GM19468 (cell line): ENCODE measurements at regions not wholly inside any gene's neighbourhood (a gene's known extent, or its start where the extent isn't known, plus 50 kb on each side); places are given as distances from the start of the nearest gene placed in this dataset.
"Not testable (repeated sequence)": the region's sequence is repeated elsewhere in the genome, so short reads cannot be mapped to it uniquely, and the experiment has no call there.

ENCODE experiments used
- ATAC-seq: cut with Tn5 transposase; IDR thresholded peaks from one replicate; pipeline ENCODE4 v1.9.1; 2021; ENCODE audit warnings: mild to moderate bottlenecking, moderate library complexity, moderate number of reproducible peaks; ENCODE audit not compliant: unreplicated experiment; ENCODE audit errors: extremely low read depth

GRCh38 chr13:88648598-88649373 is 977.6 kb downstream of the SLITRK5 start:
- no peak for ATAC-seq

GRCh38 chr13:88649855-88650254 is 978.7 kb downstream of the SLITRK5 start:
- no peak for ATAC-seq

- ATAC-seq, result no peak
Observed at GRCh38 chr13:88651531-88651930, 980.4 kb downstream of the SLITRK5 start.

- no peak for ATAC-seq
Observed at GRCh38 chr13:88656751-88657150, 985.6 kb downstream of the SLITRK5 start.

- no peak for ATAC-seq
Observed at GRCh38 chr13:88670509-88670908, 999.3 kb downstream of the SLITRK5 start.

- no peak for ATAC-seq
Observed at GRCh38 chr13:88674841-88675240, 1003.7 kb downstream of the SLITRK5 start.

GRCh38 chr13:88675347-88675996 is 1004.3 kb downstream of the SLITRK5 start:
- no peak for ATAC-seq

GRCh38 chr13:88676016-88676415 is 1004.8 kb downstream of the SLITRK5 start:
- ATAC-seq, result no peak

- ATAC-seq, result no peak
Observed at GRCh38 chr13:88685459-88685858, 1014.3 kb downstream of the SLITRK5 start.

- no peak for ATAC-seq
Observed at GRCh38 chr13:88701551-88701950, 1030.4 kb downstream of the SLITRK5 start.

- no peak for ATAC-seq
Observed at GRCh38 chr13:88704600-88705275, 1033.6 kb downstream of the SLITRK5 start.

GRCh38 chr13:88707646-88708045 is 1036.5 kb downstream of the SLITRK5 start:
- no peak for ATAC-seq

GRCh38 chr13:88717946-88718345 is 1046.8 kb downstream of the SLITRK5 start:
- no peak for ATAC-seq

- ATAC-seq, result no peak
Observed at GRCh38 chr13:88718781-88719180, 1047.6 kb downstream of the SLITRK5 start.

GRCh38 chr13:88726075-88726474 is 1054.9 kb downstream of the SLITRK5 start:
- ATAC-seq, result no peak

GRCh38 chr13:88727236-88727635 is 1056.1 kb downstream of the SLITRK5 start:
- not testable (repeated sequence) for ATAC-seq

- ATAC-seq, result no peak
Observed at GRCh38 chr13:88729605-88730004, 1058.4 kb downstream of the SLITRK5 start.

- no peak for ATAC-seq
Observed at GRCh38 chr13:88736026-88736425, 1064.9 kb downstream of the SLITRK5 start.

GRCh38 chr13:88739195-88739594 is 1068.0 kb downstream of the SLITRK5 start:
- ATAC-seq, result no peak

- no peak for ATAC-seq
Observed at GRCh38 chr13:88744289-88744688, 1073.1 kb downstream of the SLITRK5 start.

- ATAC-seq, result no peak
Observed at GRCh38 chr13:88745011-88745410, 1073.8 kb downstream of the SLITRK5 start.
